Activated naive CD4-positive, alpha-beta T cell treated with anti-CD3 and anti-CD28 coated beads, Interleukin-2, amount 50 U/mL, for 72 hours (primary cell): ENCODE measurements at regions not wholly inside any gene's neighbourhood (a gene's known extent, or its start where the extent isn't known, plus 50 kb on each side); places are given as distances from the start of the nearest gene placed in this dataset.
A peak's percentile ranks its signal among the peaks of the same experiment; 100 is the strongest.

ENCODE experiments used
- ATAC-seq, 2 donors: fragments of 150-1000 bp; cut with Tn5 transposase; 2 replicates each; pipeline ENCODE4 v1.10.0; 2021; ENCODE audit warnings: mild to moderate bottlenecking in 2 of 2, moderate library complexity in 2 of 2
- DNase-seq, 2 donors: peaks; one replicate each; pipeline ENCODE4 v3.0.0; 2021 to 2022; ENCODE audit warnings: low spot score in 2 of 2
- H3K27ac Mint-ChIP-seq, 2 donors: one replicate each; pipeline ENCODE4 v1.8.0; 2022; ENCODE audit warnings: mild to moderate bottlenecking in 2 of 2, mixed read lengths in 2 of 2
- H3K36me3 Mint-ChIP-seq, 2 donors: one replicate each; pipeline ENCODE4 v1.8.0; 2022; ENCODE audit warnings: mixed read lengths in 2 of 2
- H3K9me3 Mint-ChIP-seq, 2 donors: one replicate each; pipeline ENCODE4 v1.8.0; 2022; ENCODE audit warnings: mixed read lengths in 2 of 2

GRCh38 chr2:43105586-43106558 is 120.5 kb downstream of the ZFP36L2 start:
- Mint-ChIP-seq H3K27ac (peak overlapping the region; percentile 40), H3K36me3 (peaks cover 0 to 6% of the 10 kb centered on the region in 2 donors), H3K9me3 (peaks cover 0 to 6% of the 10 kb centered on the region in 2 donors)
- DNase-seq: no peak
- no peak for ATAC-seq

GRCh38 chr2:43104763-43105162 is 121.6 kb downstream of the ZFP36L2 start:
- ATAC-seq (no peak), DNase-seq (peak in 1 of 2 donors; percentile 30)
- Mint-ChIP-seq H3K27ac (no peak overlapping the region), H3K9me3 (peaks cover 0 to 6% of the 10 kb centered on the region in 2 donors), H3K36me3 (peaks cover 2 to 6% of the 10 kb centered on the region in 2 donors)

DNA sequence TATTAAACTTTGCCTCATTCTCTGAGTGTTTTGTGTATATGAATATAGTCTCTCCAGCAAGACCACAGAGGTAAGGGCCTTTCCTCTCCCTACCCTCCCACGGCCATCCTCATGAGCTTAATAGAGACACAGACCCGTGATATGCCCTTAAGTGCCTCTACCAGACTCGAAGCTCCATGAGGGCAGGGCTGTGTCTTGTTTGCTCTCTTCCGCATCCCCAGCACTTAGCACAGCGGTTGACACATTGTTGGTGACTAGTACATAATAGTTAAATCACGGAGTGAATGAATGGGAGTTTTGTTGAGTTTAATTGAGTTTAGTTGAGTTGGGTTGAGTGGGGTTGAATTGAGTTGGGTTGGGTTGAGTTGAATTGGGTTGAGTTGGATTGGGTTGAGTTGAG is 122.3 kb downstream of the ZFP36L2 start:
- Mint-ChIP-seq H3K36me3 (peaks cover 6% of the 10 kb centered on the region in 2 donors), H3K27ac (no peak overlapping the region), H3K9me3 (peaks cover 0 to 6% of the 10 kb centered on the region in 2 donors)
- no peak for DNase-seq
- ATAC-seq: no peak

GRCh38 chr2:43103093-43103404 is 123.4 kb downstream of the ZFP36L2 start:
- no peak for ATAC-seq
- Mint-ChIP-seq H3K9me3 (peaks cover 0 to 6% of the 10 kb centered on the region in 2 donors), H3K27ac (no peak overlapping the region), H3K36me3 (peaks cover 6% of the 10 kb centered on the region in 2 donors)
- no peak for DNase-seq

GRCh38 chr2:43102366-43103092 is 123.9 kb downstream of the ZFP36L2 start:
- peak overlapping the region in 1 of 2 donors; percentile 6 for H3K27ac Mint-ChIP-seq

DNA sequence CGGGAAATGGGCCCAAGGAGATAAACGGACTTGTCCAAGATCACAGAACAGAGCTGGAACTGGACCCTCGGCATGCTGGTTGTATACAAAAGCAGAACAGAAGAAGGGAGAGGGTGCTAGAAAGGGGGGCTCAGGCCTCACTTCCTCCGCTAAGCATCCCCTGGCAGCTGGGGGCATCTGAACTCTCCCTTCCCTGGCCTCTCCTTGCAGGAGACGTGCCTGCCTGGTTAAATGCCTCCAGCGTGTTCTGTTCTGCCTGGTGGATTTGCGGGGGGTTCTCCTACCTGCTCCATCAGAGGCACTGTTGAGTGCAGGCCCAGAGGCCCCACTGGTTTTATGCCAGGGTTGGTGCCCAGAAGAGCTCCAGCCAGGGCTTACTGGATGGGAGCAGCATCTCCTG is 124.7 kb downstream of the ZFP36L2 start:
- ATAC-seq (no peak), DNase-seq (no peak)
- H3K9me3 Mint-ChIP-seq: peaks cover 0 to 6% of the 10 kb centered on the region in 2 donors
- peaks cover 6 to 19% of the 10 kb centered on the region in 2 donors for H3K36me3 Mint-ChIP-seq
- no peak overlapping the region for H3K27ac Mint-ChIP-seq

More at GRCh38 chr2:43102366-43103092, 123.9 kb downstream of the ZFP36L2 start:
- no peak for ATAC-seq
- DNase-seq: no peak
- Mint-ChIP-seq H3K36me3 (peaks cover 6 to 12% of the 10 kb centered on the region in 2 donors), H3K9me3 (peaks cover 0 to 6% of the 10 kb centered on the region in 2 donors)

DNA sequence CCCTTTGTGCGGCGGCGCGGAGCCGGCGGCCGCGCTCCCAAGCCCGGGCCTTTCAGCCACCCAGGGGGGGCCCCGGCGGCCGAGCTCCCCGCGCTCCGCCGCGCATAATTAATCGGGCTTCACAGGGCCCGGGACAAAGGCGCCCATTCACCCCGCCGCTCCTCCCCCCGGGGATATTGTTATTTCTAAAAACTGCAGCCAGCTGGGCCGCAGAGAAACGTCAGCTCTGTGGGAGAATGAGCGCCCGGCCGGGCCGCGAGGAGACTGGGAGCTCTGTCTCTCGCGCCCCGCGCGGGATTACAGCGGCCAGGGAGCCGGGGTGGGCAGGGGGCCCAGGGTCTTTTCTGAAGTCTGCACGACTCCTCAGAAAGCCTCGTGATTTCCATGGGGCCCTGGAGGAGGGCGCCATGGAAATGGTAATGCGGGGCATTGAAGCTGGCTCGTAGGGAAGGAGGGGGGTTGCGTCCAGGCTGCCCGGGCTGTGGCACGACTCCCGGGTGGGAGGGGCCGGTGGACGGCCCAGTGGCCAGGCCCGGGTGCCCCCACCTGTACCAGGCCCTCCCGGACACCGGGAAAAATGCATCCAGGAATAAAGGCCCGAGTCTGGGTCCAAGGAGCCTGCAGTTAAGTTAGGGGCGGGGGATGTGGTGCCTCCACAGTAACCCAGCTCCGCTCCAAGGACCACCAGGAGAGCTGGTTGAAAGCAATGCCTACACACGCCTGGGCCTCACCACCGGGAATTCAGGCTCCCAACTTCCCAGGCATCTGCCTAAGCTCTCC is 125.3 kb downstream of the ZFP36L2 start:
- DNase-seq (no peak), ATAC-seq (no peak)
- H3K27ac Mint-ChIP-seq: no peak overlapping the region
- H3K36me3 Mint-ChIP-seq: peaks cover 11 to 19% of the 10 kb centered on the region in 2 donors
- peaks cover 0 to 6% of the 10 kb centered on the region in 2 donors for H3K9me3 Mint-ChIP-seq

DNA sequence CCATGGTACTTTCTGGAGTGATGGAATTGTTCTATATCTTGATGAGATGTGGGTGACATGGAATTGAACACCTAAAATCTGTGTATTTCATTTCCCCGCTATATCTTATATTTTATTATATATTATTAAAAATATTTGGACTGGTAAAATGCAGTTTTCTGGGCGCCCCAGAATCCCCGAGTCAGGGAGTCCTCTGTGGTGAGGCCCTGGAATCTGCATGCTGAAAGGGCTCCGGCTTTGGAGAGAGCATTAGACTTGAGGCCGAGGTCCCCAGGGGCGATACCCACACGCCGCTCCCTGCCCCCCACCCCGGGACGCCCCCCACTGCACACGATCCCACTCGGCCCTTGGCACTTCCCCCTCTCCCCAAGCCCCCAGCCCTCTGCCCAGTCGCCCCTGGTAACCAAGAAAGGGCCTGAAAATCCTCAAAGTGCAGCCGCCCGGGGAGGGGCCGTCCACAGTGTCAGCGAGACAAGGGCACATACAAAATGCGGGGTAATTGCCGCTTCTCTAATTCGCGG is 126.0 kb downstream of the ZFP36L2 start:
- DNase-seq (no peak), ATAC-seq (no peak)
- Mint-ChIP-seq H3K27ac (no peak overlapping the region), H3K36me3 (peaks cover 12 to 19% of the 10 kb centered on the region in 2 donors), H3K9me3 (peaks cover 0 to 6% of the 10 kb centered on the region in 2 donors)

- H3K27ac Mint-ChIP-seq: no peak overlapping the region
- DNase-seq (no peak), ATAC-seq (no peak)
- peaks cover 12 to 19% of the 10 kb centered on the region in 2 donors for H3K36me3 Mint-ChIP-seq
- peaks cover 0 to 6% of the 10 kb centered on the region in 2 donors for H3K9me3 Mint-ChIP-seq
Observed at GRCh38 chr2:43099797-43100196, 126.6 kb downstream of the ZFP36L2 start.

GRCh38 chr2:43098539-43098938 is 127.9 kb downstream of the ZFP36L2 start:
- peaks cover 0 to 4% of the 10 kb centered on the region in 2 donors for H3K9me3 Mint-ChIP-seq
- DNase-seq: no peak
- no peak for ATAC-seq
- H3K27ac Mint-ChIP-seq: no peak overlapping the region
- peaks cover 12 to 13% of the 10 kb centered on the region in 2 donors for H3K36me3 Mint-ChIP-seq

- Mint-ChIP-seq H3K9me3 (peaks cover 0 to 4% of the 10 kb centered on the region in 2 donors), H3K27ac (peak overlapping the region in 1 of 2 donors; percentile 31), H3K36me3 (peaks cover 12 to 13% of the 10 kb centered on the region in 2 donors)
- no peak for ATAC-seq
- no peak for DNase-seq
Observed at GRCh38 chr2:43097644-43098408, 128.6 kb downstream of the ZFP36L2 start.

GRCh38 chr2:43095533-43096295 is 130.7 kb downstream of the ZFP36L2 start:
- H3K36me3 Mint-ChIP-seq: peaks cover 12 to 21% of the 10 kb centered on the region in 2 donors
- ATAC-seq (no peak), DNase-seq (no peak)
- H3K9me3 Mint-ChIP-seq: peaks cover 0 to 7% of the 10 kb centered on the region in 2 donors
- H3K27ac Mint-ChIP-seq: no peak overlapping the region

DNA sequence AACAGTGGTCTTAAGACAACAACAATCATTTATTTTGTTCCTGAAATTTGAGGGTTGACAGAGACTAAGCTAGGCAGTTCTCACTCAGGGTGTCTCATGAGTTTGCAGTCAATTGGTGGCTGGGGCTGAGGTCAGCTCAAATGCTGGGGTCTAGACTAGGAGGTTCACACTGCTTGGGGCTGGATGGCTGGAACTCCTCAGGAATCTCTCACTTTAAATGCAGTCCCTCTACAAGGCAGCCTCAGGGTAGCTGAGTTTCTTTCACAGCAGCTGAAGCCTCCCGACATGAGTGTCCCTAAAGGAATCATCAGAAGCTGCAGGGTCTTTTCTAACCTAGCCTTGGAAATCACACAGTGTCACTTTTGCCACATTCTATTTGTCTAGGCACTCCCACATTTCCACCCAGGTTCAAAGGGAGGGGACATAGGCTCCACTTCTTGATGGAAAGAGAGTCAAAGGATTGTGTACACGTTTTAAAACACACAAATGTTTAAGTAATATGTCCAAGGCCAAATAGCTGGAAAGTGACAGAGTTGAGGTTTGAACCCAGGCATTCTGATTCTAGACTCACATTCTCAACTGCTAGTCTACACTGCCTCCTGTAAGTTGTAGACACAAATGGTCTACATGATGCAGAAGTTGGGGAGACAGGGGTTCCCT is 133.8 kb downstream of the ZFP36L2 start:
- Mint-ChIP-seq H3K27ac (no peak overlapping the region), H3K36me3 (peaks cover 6 to 26% of the 10 kb centered on the region in 2 donors), H3K9me3 (peaks cover 0 to 12% of the 10 kb centered on the region in 2 donors)
- no peak for DNase-seq
- ATAC-seq: no peak

DNA sequence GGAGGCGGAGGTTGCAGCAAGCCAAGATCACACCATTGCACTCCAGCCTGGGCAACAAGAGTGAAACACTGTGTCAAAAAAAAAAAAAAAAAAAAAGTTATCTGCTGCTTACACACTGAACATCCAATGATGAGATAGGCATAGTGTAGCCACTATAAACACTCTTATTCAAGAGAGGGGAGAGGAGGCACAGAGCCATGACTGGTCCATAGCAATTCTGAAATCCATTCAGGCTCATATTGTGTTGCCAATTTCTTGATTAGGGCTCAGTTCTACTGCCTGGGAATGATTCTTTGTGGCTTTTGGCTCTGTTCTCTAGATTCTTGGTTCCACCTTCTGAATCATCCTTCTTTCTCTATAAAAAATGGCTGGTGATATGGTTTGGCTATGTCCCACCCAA is 136.1 kb downstream of the ZFP36L2 start:
- ATAC-seq: no peak
- H3K36me3 Mint-ChIP-seq: peaks cover 0 to 18% of the 10 kb centered on the region in 2 donors

More for the DNA sequence above, 136.1 kb downstream of the ZFP36L2 start:
- DNase-seq: no peak
- no peak overlapping the region for H3K27ac Mint-ChIP-seq
- peaks cover 0 to 12% of the 10 kb centered on the region in 2 donors for H3K9me3 Mint-ChIP-seq
